ENCODE measurements at regions not wholly inside any gene's neighbourhood (a gene's known extent, or its start where the extent isn't known, plus 50 kb on each side); places are given as distances from the start of the nearest gene placed in this dataset.

DNA sequence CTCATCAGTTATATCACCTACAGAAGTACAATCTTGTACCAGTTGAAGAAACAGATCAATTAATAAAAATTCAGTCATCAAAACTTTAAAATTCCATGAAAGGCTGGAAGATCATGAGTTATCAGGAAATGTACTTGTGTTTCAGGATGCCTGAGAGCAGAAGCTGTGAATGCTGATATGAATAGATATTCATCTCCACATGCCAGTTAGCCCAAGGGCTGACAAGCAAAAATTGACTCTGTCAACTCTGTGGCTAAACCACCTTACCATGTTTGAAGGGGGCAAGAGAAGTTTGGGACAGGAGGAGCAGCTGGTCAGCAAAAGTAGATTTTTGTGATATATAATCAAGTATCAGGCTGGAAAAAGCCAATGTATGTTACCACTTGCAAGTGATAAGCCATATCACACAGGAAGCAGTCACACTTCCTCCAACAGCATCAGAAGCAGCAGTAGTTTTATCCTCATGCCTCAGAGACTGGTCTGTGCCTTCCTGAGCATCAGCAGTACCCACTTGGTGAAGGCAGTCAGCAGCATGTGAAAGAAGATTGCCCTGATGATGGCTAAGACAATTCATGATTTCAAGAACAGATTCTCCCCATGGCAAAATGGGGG, 328.2 kb upstream of the CNTNAP5 start:
- TF ChIP-seq, protein P1, sequence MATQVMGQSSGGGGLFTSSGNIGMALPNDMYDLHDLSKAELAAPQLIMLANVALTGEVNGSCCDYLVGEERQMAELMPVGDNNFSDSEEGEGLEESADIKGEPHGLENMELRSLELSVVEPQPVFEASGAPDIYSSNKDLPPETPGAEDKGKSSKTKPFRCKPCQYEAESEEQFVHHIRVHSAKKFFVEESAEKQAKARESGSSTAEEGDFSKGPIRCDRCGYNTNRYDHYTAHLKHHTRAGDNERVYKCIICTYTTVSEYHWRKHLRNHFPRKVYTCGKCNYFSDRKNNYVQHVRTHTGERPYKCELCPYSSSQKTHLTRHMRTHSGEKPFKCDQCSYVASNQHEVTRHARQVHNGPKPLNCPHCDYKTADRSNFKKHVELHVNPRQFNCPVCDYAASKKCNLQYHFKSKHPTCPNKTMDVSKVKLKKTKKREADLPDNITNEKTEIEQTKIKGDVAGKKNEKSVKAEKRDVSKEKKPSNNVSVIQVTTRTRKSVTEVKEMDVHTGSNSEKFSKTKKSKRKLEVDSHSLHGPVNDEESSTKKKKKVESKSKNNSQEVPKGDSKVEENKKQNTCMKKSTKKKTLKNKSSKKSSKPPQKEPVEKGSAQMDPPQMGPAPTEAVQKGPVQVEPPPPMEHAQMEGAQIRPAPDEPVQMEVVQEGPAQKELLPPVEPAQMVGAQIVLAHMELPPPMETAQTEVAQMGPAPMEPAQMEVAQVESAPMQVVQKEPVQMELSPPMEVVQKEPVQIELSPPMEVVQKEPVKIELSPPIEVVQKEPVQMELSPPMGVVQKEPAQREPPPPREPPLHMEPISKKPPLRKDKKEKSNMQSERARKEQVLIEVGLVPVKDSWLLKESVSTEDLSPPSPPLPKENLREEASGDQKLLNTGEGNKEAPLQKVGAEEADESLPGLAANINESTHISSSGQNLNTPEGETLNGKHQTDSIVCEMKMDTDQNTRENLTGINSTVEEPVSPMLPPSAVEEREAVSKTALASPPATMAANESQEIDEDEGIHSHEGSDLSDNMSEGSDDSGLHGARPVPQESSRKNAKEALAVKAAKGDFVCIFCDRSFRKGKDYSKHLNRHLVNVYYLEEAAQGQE (IDR thresholded peaks at IDR 0.05; ENCODE audit: insufficient read depth in 1 of 2, low read depth in 2 of 2, low read length in 2 of 2): no peak
- TF ChIP-seq POLR2AphosphoS5 (IDR thresholded peaks at IDR 0.05; ENCODE audit: low read depth, low read length) (no peak), SIN3A (IDR thresholded peaks at IDR 0.05; ENCODE audit: borderline replicate concordance, insufficient read depth, low read length) (no peak), TAF1 (IDR thresholded peaks at IDR 0.05; ENCODE audit: borderline replicate concordance, insufficient read depth, low read length) (no peak)
